Suppressor macrophage treated with lipopolysaccharide for 1 hour (primary cell): ENCODE measurements at regions not wholly inside any gene's neighbourhood (a gene's known extent, or its start where the extent isn't known, plus 50 kb on each side); places are given as distances from the start of the nearest gene placed in this dataset.
"Not testable (repeated sequence)": the region's sequence is repeated elsewhere in the genome, so short reads cannot be mapped to it uniquely, and the experiment has no call there.

Experiments used
- DNase-seq, 3 donors: peaks; one replicate each; pipeline ENCODE4 v3.0.0-alpha.2; 2020 to 2022

DNA sequence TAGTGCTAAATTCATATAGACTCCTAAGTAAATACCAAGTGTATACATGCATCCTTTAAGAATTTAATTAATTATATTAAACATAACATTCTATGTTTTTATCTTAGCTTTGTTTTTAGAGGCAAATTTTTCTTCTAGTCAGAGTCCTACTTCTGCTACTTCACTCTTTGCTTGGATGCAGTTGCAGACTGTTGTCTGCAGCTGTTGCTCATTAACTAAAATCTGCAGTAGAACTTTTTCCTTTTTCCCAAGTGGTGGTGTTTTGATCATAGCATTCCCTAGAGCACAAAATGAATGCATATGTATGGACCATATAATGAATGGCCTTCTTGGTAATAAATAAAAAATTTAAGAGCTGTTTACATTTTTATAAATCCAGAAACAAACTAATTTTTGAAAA, 198.3 kb downstream of the CASP12 start:
- no peak for DNase-seq

DNA sequence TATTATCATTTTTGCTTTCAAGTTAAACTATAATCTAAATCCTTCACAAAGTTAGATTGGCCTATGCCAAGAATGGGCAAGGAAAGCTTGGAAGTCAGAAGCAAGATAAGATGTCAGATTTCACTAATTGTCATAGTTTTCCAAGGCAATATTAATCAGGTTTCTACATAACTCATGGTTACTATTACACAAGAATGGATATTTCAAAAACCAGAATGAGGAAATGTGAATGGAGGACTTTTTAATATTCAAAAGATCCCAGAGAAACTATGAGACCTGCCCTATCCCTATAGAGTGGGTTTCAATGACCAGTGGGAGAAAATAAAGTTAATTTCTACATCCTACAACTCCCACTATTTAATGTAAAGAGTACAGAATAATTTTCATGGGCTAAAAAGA, 203.2 kb downstream of the CASP12 start:
- peak; percentile 16 to 71 (median 60) for DNase-seq

DNA sequence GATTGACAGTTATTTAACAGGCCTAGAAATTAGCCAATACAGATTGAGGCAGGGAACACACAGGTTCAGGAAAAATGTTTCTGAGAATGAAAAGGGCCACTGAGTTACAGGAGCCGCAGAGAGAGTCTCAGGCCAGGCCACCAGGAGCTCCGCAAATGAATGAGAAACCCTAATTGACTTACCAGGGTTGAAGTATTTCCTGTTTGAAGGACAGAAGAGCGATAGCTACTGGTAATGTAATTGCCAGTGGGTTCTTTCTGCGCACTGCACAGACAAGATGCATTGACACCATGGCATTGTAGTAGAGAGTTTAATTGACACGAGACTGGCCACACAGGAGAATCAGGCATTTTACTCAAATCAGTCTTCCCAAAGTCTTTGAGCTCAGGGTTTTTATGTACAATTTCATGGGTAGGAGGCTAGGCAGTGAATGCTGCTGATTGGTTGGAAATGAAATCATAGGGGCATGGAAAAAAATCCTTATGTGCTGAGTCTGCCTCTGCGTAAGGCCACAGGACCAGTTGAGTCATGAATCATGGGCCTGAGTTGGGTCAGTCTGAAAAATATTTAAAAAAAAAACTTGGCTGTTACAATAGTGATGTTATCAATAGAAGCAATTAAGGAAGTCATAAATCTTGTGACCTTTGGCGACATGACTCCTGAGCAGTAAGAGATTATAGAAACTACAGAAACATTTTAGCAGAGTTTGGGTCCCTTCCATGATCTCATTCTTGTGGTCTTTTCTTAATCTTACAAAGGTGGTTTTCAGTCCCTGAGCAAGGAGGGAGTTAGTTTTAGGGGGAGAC, 203.8 kb downstream of the CASP12 start:
- DNase-seq, result peak; percentile 69 to 84 (median 78)

DNA sequence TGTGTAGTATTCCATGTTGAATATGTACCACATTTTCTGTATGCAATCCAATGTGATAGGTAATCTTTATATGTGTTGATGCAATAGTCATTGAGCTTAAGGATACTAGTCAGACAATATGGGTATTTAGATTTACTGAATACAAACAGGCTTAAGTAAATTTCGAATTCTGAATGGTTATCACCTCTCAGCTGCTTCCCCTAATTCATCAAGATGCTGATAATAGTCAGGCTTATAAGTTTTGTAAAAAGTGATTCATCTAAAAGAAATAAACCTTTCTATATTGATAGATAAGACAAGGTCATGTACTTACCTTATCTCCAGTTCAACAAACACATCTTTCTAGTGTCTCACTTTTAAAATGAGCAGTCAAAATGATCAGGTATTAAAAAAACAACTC, 205.5 kb downstream of the CASP12 start:
- no peak for DNase-seq

DNA sequence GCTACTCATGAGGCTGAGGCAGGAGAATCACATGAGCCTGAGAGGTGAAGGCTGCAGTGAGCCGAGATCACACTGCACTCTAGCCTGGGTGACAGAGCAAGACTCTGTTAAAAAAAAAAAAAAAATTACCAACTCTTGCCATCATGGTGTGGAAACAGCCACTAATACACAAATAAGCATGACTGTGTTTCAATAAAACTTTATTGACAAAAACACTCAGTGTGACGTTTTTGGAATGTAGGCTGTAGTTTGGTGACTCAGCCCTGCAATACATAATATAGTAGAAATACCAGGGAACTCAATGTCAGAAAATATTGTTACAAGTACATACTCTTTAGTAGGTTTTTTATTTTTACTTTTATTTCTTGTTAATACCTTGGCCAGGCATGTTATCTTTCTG, 207.1 kb downstream of the CASP12 start:
- no peak for DNase-seq

DNA sequence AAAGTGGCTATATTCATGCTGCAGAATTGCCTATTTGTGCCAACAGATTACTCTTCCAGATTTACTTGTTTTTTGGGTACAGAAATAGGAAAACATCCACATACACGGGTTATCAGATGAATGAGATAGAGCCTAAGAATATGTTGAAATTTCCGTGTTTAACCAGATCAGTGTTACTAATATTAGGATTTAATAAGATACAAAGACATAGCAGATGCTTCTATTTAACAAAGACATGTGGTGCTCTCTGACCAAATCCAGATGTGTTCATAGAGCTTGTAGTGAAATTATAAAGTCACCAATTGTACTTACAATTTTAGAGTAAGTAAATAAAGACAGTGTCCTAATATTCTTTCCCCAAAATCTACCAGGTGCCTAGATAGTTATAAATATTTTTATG, 208.0 kb downstream of the CASP12 start:
- DNase-seq, result no peak

DNA sequence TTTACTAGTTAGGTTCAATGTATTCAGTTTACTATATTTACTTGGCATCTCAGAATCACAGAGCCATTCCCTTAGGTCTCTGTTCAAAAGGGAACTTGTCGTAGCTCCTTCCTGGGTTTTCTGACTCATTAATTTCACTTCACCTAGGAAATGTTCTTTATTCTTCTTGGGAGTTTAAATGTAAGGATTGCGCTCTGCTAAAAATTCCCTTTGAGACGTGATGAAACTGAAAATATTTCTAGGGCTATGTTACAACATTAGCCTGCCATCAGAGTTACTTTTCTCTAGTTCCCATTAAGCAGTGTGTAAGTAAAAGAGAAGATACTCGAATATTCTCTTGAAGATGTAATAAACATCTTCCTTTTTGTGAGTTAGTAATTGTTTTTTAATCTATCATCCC, 209.5 kb downstream of the CASP12 start:
- peak; percentile 67 to 93 (median 91) for DNase-seq

DNA sequence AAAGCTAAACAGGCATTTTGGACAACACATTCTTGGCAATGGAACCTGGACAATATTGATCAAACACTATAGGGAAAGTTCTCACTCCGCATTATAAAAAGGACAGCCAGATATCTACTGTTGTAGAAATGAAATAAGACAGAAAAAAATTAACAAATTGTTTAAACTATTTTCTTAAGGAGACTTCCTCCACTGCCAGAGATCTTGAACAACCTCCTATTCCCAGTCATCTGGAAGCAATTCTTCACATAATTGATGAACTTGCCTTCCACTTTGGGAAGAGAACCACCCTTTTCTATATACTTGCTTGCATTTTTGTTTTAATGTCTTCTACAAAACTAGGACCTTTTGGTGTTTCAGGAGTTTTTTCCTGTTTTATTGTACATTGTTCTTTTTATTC, 216.1 kb downstream of the CASP12 start:
- no peak for DNase-seq

DNA sequence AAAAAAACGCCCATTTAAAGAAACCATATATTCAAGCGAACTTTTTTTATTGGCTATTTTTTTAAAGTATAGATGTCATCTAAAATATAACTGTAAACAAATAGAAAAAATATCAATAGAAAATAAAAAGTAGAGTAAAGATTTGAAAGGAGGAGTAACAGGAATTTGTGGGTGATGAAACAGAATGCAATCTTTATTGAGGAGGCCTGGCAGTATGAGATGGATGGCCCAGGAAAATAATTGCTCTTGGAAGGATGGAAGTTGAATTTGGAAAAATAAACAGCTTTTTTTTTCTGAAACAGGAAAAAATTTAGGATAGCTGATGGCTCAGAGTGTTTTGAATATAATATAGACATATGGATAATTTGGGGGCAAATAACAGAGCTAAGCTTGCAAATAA, 219.0 kb downstream of the CASP12 start:
- DNase-seq, result no peak

DNA sequence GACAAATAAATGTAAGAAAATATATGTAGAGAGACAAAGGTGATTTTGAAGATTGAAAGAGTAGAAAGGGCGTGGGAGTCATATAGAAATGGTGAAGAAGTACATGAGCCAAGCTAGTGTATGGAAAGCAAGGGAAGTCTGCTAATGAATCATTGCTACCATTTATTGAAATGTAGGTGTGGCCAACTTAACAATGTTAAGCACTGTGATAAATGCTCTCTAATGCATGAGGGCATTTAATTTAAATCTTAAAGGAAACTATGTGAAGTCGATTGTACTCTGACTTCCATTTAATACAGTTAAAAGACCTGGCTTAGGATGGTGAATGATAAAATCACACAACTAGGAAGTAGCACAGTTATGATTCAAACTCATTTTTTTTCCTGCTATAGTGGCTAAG, 219.9 kb downstream of the CASP12 start:
- DNase-seq, result no peak

DNA sequence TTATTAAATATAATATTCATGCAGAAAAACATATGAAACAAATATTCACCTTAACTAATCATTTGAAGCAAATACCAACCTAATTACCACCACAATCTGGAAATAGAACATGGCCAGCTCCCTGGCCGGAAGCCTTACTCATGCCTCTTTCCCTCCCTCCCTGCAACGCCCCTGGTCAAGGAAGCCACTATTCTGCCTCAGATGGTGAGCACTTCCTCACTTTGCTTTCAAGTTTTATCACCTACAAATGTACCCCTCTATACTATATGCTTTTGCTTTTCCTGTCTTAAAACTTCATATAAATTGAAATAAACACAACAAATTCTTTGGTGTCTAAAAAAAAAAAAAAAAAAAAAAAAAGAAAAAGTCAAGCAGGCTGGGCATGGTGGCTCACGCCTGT, 221.2 kb downstream of the CASP12 start:
- not testable (repeated sequence) for DNase-seq

DNA sequence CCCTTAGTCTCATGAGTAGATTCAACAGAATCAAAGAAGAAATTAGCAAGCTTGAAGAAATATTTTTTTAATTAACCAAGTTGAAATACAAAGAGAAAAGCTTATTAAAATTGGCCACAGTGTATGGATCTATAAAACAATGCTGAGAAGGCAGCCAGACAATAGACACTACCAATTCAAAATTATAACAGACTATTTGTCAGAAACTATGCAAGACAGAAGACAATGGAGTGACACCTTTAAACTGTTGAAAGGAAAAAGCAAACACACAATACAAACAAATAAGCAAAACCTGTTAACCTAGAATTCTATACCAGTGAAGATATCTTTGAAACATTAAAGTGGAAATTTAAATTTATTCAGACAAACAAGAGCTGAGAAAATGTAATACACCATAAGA, 225.4 kb downstream of the CASP12 start:
- DNase-seq, result no peak

DNA sequence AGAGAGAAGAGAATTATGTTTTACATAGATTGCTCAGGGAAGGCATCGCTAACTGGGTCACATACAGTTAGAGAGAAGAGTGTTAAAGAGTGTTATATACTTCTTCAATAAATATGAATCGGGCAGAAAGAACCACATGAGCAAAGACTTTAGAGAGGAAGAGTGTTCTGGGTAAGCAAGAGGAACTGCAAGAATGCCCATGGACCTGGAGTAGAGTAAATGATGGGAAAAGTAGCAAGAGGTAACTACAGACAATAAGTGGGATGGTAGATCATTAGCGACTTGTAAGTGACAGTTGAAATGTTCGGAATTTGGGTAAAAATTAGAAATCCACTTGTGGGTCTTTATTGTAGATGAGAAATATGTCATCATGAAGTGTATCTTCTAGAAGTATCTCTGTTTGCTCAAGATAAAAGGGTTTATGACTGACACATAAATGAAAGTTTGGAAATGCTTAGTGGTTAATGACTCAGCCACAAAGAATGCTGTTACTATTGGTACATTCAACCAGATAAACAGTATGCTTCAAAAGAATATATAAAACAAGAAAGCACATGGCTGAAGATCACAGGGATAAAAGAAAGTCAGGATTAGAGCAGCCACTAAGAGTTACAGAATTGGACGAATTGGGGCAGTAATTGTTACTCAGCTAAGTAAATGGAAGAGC, 229.3 kb downstream of the CASP12 start:
- DNase-seq, result peak in 2 of 3 donors; percentile 48 to 54

DNA sequence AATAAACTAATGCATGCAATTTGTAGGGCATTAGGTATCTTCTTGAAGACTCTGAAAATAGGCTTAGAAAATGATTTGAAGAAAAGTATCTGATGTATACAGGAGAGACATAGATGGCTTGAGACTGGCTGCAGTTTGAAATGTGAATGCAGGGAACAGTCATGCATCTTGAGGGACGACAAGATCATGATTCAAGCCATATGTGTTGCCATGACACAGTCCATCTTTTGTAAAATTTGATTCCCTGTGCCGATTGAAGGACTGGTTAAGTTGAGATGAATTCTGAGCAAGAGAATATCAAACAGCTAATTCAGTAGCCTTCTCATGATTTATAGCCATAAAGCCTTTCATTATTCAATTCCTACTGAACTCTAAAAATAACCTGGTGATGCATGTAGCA, 231.6 kb downstream of the CASP12 start:
- no peak for DNase-seq

DNA sequence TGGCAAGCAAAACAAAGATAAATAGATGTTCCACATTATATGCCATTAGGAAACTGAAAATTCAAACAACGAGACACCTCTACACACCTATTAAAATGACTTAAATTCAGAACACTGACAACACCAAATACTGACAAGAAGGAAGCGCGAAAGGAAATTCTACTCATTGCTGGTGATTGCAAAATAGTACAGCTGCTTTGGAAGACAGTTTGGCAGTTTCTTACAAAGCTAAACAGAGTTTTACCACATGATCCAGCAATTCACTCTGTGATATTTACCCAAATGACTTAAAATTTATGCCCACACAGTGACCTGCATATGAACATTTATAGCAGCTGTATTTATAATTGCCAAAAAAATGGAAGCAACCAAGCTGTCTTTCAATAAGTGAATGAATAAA, 232.6 kb downstream of the CASP12 start:
- DNase-seq, result peak; percentile 17 to 45 (median 44)

DNA sequence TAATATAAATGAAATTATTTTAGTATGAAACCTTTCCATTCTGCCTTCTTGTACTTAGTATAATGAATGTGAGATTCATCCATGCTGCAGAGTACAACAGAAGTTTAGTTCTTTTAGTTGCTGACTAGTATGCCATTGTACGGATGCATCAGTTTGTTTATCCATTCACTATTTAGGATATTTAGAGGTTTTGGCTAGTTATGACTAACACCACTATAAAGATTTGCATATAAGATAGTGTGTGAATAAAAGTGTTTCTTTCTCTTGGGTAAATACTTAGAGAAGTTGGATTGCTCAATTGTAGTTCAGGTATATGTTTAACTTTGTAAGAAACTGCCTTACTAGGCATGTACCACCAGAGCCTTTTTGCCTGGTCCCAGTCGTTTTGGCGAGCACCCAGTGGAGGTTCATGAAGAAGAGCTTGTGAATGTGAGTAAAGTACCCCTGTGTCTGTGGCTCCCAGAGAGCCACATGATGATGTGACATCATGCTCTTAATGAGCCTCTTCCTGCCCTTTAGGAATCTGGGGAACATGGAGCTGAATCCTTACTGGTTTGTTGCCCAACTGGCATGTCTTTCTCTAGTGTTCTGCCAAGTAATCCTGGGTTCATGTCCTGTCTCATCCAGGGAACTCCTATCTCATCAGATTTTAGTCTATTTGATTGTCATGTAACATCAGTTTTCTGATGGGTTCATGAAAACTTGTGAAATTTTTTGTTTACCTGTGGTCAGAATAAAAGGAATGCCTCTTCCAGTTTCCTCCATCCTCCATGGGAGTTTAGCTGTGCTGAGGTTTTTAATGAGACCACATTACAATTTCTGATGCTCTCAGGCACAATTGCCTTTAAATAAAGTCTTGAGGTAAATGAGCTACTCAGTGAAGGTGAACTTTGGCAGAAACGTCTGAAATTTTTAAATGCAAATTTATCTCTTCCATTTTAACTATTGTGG, 234.8 kb downstream of the CASP12 start:
- no peak for DNase-seq

DNA sequence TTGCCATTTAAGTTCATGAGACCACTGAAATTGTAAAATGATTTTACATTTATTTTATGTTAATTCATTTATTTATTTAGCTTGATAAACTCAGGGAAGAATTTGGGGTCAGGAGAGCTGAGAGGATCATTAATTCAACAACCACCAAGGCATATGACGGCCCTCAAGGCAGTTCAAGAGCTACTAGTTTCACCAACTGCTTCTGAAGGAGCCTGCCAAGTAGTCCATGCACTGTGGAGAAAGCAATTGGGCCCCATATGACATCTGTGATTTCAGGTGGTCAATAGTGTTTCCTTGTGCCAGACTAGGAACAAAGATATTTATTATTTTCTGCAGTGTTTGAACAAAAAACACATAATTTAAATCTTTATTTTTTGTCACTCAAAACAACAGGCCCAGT, 236.4 kb downstream of the CASP12 start:
- no peak for DNase-seq

DNA sequence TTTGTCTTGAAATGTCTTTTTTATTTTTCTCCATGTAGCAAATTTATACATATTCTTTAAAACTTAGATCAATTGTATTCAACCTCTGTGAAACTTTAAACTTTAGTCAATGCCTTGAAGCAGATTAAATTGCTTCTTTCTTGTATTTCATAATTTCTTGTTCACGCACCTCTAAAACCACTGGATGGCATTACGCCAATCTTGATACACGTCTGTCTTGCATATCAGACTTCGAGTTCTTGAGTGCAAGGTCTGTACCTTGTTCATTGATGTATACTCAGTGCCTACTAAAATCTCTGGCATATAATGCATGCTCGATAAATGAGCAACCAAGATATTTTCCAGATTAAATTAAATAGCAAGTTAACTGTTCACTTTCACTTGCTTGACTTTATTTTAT, 236.8 kb downstream of the CASP12 start:
- no peak for DNase-seq

DNA sequence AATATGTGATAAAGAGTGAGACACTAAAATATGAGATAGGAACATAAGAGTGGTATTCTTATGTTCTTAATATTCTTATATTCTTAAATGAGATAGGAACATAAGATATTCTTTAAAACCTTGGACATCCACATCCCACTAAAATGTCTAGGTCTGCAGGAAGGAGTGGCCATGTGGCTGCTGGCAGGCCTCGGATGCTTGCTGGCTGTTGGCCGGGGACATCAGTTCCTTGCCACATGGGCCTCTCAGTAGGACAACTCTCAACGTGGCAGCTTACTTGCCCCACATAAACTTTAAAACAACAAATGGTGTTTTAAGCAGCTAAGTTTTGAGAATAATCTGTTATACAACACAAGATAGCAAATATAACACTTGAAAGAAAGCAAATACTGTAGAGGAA, 240.1 kb downstream of the CASP12 start:
- DNase-seq, result no peak

DNA sequence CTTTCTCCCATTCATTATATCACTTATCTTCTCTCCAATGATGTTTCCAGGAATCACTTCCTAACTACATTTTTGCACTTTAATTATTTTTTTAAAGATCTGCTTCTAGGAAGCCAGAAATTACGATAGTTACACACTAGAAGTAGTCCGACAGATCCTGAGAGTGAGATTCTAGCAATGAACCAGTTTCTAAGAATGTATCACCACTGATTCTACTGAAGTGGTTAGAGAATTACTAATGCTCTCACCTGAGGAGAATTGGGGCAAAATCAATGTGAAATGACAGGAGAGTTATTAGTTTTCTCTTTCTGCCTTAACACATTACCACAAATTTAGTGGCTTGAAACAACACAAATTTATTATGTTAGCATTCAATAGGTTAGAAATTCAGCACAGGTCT, 241.2 kb downstream of the CASP12 start:
- DNase-seq, result no peak

DNA sequence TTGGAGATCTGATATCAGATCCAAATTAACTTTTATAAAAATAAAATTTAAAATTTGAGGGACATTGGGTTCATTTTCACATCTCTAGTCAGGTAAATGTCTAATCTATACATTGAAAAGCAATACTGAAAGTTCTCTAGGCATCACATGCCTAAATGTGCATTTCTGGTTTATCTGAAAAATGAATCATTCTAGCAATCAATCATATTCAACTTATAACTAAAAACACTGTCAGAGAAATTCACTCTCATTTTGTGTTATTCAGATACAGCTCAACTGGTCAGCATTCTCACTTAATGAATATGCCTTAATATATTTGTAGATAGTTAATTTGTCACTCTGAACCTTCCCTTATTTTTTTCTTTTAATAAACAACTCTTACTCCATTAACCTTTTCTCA, 243.2 kb downstream of the CASP12 start:
- no peak for DNase-seq

DNA sequence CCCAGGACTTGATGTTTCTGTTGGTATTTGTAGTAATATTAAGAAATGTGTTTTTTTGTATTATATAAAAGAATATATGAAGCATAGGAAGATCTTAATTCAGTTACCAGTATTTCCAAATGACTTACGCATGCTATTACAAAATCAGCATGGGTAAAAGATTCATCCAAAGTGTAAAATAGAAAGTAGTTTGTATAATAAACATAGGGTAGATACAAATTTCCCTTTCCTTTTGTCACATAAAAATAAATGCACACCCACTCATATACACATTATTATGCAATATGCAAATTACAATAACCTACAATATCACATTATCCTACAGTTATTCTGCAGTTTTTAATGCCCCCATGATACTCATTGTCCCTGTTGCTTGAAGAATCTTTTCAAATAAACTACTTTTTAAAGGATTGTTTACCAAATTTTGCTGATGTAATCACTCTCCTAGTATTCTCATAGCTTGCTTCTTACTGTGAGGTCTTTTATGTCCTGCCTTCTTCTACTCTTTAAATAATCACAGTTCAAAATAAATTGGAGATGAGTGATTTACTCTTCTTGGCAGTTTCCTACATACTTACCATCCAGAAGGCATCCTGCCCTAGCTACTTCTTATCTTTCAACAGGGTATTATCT, 244.0 kb downstream of the CASP12 start:
- DNase-seq, result peak; percentile 13 to 76 (median 61)

DNA sequence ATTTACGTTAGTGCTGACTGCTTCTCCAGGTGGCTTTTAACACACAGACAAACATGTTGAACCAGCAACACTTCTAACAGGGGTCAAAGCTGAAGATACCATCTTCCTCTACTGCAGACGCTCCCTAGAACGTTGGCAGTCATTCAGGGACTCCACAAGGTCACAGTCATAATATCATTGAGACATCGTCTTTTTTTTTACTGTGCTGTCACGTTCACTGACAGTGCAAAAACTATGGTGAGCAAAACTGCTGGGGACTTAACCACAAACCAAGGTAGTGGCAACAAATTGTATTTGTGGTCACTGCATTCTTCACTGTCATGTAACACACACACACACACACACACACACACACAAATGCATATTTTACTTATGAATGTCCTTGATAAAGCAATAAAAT, 244.9 kb downstream of the CASP12 start:
- peak; percentile 15 to 51 (median 40) for DNase-seq
